PC-9 (cell line): ENCODE measurements at regions not wholly inside any gene's neighbourhood (a gene's known extent, or its start where the extent isn't known, plus 50 kb on each side); places are given as distances from the start of the nearest gene placed in this dataset.

Experiments
- BruUV-seq: library from RNA; stranded (reverse); fragments of 400-500 nt; replicated peaks from 2 replicates; lab custom pipeline; 2021; lab: Mats Ljungman, UMichigan
- CTCF ChIA-PET: fragments of 300-600 bp; sonication (Branson Sonifier 250); formaldehyde crosslinking; loops from one replicate; lab custom pipeline; 2022; ENCODE audit warnings: antibody characterized with exemption; lab: Charles Lee
- POLR2A ChIA-PET: fragments of 300-600 bp; sonication (Branson Sonifier 250); formaldehyde crosslinking; loops from one replicate; lab custom pipeline; 2022; ENCODE audit warnings: antibody characterized with exemption; ENCODE audit not compliant: unreplicated experiment; lab: Charles Lee
- DNase-seq, 2 experiments: peaks; one replicate each; pipeline versions ENCODE4 v3.0.0 to v3.0.0-alpha.2; 2015 to 2022; ENCODE audit warnings: mixed read lengths in 1 of 2
- H2AFZ ChIP-seq: fragments of 200-600 bp; sonication (generic); 2 replicates; pipeline ENCODE4 v1.8.1; 2017; ENCODE audit warnings: antibody characterized with exemption
- H3F3A ChIP-seq: fragments of 200-600 bp; sonication (generic); 2 replicates; pipeline ENCODE4 v1.8.1; 2017; ENCODE audit warnings: antibody characterized with exemption, mild to moderate bottlenecking, low read depth; ENCODE audit not compliant: insufficient read depth
- H3K27ac ChIP-seq: fragments of 200-600 bp; sonication (generic); 2 replicates; pipeline ENCODE4 v1.6.1; 2016; ENCODE audit warnings: mixed run types
- H3K27me3 ChIP-seq: fragments of 200-600 bp; sonication (generic); 2 replicates; pipeline ENCODE4 v1.6.1; 2016; ENCODE audit warnings: low read depth, mixed run types; ENCODE audit not compliant: insufficient read depth
- H3K36me3 ChIP-seq: fragments of 200-600 bp; sonication (generic); 2 replicates; pipeline ENCODE4 v1.6.1; 2016; ENCODE audit warnings: low read depth, mixed run types
- H3K4me1 ChIP-seq: fragments of 200-600 bp; sonication (generic); replicated peaks from 2 replicates; pipeline ENCODE4 v1.6.1; 2016; ENCODE audit warnings: mixed run types; ENCODE audit not compliant: insufficient read depth
- H3K4me2 ChIP-seq: fragments of 200-600 bp; sonication (generic); 2 replicates; pipeline ENCODE4 v1.6.1; 2017; ENCODE audit warnings: mixed run types
- H3K4me3 ChIP-seq: fragments of 200-600 bp; sonication (generic); 2 replicates; pipeline ENCODE4 v1.6.1; 2016; ENCODE audit warnings: mixed run types
- H3K79me2 ChIP-seq: fragments of 200-600 bp; sonication (generic); 2 replicates; pipeline ENCODE4 v1.6.1; 2017; ENCODE audit warnings: low read depth, mixed run types
- H3K9me2 ChIP-seq: fragments of 200-600 bp; sonication (generic); 2 replicates; pipeline ENCODE4 v1.8.1; 2017; ENCODE audit warnings: mild to moderate bottlenecking; ENCODE audit not compliant: insufficient read depth
- H3K9me3 ChIP-seq: fragments of 200-600 bp; sonication (generic); 2 replicates; pipeline ENCODE4 v1.8.1; 2016; ENCODE audit warnings: low read depth; ENCODE audit not compliant: insufficient read depth
- H4K20me1 ChIP-seq: fragments of 200-600 bp; sonication (generic); 2 replicates; pipeline ENCODE4 v1.8.1; 2017; ENCODE audit not compliant: insufficient read depth
- EZH2 ChIP-seq: fragments of 200-600 bp; sonication (generic); IDR thresholded peaks from 2 replicates; pipeline ENCODE4 v1.8.0; 2017; ENCODE audit warnings: antibody characterized with exemption, low read depth
- intact Hi-C: fragments of 100-400 bp; cut with micrococcal nuclease; formaldehyde crosslinking; loops from one replicate; pipeline ENCODE4 v1.10.0; 2022; ENCODE audit not compliant: unreplicated experiment
- TF ChIP-seq, protein P1 (sequence below): fragments of 200-600 bp; sonication (generic); conservative IDR thresholded peaks from 2 replicates; pipeline ENCODE4 v1.6.1; 2017; ENCODE audit warnings: mixed run types, antibody characterized with exemption, mild to moderate bottlenecking, moderate library complexity

DNA sequence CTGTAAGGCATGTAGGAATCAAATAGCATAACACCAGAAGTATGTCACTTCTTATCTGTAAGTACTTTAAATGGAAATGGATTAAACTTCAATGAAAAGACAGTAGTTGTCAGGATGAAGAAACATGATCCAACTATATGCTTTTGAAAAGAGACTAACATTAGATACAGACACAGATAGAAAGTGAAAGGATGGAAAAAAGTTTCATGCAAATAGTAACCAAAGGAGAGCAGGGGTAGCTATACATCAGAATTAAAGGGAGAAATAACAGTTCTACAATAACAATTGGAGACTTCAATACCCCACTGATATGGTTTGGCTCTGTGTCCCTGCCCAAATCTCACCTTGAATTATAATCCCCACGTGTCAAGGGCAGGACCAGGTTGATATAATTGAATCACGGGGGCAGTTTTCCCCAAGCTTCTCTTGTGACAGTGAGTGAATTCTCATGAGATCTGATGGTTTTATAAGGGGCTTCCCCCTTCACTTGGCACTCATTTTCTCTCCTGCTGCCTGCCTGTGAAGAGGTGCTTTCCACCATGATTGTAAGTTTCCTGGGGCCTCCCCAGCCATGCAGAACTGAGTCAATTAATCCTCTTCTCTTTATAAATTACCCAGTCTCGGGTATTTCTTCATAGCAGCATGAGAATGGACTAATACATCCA lies 205.4 kb upstream of the CDH2 start:
- no peak overlapping the region for H3K4me3 ChIP-seq
- TF ChIP-seq, protein P1, sequence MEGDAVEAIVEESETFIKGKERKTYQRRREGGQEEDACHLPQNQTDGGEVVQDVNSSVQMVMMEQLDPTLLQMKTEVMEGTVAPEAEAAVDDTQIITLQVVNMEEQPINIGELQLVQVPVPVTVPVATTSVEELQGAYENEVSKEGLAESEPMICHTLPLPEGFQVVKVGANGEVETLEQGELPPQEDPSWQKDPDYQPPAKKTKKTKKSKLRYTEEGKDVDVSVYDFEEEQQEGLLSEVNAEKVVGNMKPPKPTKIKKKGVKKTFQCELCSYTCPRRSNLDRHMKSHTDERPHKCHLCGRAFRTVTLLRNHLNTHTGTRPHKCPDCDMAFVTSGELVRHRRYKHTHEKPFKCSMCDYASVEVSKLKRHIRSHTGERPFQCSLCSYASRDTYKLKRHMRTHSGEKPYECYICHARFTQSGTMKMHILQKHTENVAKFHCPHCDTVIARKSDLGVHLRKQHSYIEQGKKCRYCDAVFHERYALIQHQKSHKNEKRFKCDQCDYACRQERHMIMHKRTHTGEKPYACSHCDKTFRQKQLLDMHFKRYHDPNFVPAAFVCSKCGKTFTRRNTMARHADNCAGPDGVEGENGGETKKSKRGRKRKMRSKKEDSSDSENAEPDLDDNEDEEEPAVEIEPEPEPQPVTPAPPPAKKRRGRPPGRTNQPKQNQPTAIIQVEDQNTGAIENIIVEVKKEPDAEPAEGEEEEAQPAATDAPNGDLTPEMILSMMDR, result no peak
- TF ChIP-seq EZH2, result no peak
- no peaks in the 10 kb centered on the region for H3K79me2 ChIP-seq
- no peaks in the 10 kb centered on the region for H3K9me2 ChIP-seq
- H3F3A ChIP-seq, result no peaks in the 10 kb centered on the region
- H3K9me3 ChIP-seq, result no peaks in the 10 kb centered on the region
- CTCF ChIA-PET, result no interaction called here
- BruUV-seq, result no TSS peak
- H3K4me1 ChIP-seq, result no peaks in the 10 kb centered on the region
- intact Hi-C loops, result no loop called here
- H3K27ac ChIP-seq, result no peak overlapping the region
- no peaks in the 10 kb centered on the region for H3K36me3 ChIP-seq
- H3K4me2 ChIP-seq, result no peak overlapping the region
- H3K27me3 ChIP-seq, result no peaks in the 10 kb centered on the region
- H4K20me1 ChIP-seq, result no peaks in the 10 kb centered on the region
- POLR2A ChIA-PET, result interaction anchor here (0.6 kb wide), 1 partner anchor 76 kb away, joined by 12 read pairs; no protein-coding TSS in a partner anchor
- no peak for DNase-seq
- no peak overlapping the region for H2AFZ ChIP-seq

DNA sequence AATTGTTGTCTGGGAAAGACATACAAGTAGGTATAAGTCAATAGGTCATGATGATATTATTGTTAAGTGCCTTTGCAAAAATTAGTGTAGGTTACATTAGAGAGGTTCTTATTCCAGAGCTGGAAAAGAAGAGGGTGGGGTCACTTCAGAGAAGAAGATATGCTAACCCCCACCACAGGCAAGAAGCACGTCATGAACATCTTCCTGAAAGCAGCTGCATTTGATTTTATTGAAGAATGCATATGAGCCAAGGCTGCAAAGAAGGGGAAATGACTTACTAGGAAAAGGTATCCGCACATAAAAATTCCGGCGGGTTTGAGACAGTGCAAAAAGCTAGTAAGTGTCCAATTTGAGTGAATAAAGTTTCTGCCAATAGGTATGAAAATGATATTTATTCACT lies 195.3 kb upstream of the CDH2 start:
- H3K79me2 ChIP-seq, result no peaks in the 10 kb centered on the region
- POLR2A ChIA-PET, result no interaction called here

DNA sequence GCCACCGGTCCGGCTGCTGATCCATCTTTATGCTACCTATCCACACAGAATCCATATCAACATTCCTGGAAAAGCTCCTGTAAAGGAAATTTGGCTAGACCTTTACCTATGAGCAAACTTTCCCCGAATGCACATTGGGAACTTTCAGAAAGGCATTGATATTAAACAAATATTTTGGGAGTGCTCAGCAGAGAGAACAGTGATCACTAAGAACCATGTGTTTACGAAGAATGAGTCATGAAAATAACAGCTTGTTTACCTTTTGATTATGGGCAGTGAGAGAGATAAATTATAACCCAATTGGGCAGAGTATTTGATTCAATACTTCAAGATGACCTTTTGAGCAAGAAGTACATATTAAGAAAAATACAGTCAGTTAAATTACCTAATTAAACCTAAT lies 189.7 kb upstream of the CDH2 start:
- H3K27me3 ChIP-seq, result no peaks in the 10 kb centered on the region
- H3K79me2 ChIP-seq, result no peaks in the 10 kb centered on the region
- H4K20me1 ChIP-seq, result no peaks in the 10 kb centered on the region
- ChIA-PET CTCF (no interaction called here), POLR2A (no interaction called here)
- no peak overlapping the region for H3K4me3 ChIP-seq
- TF ChIP-seq, protein P1, result no peak
- TF ChIP-seq EZH2, result no peak
- no peak for DNase-seq
- no peaks in the 10 kb centered on the region for H3F3A ChIP-seq
- H3K4me1 ChIP-seq, result no peaks in the 10 kb centered on the region
- no peaks in the 10 kb centered on the region for H3K9me3 ChIP-seq
- H3K9me2 ChIP-seq, result no peaks in the 10 kb centered on the region
- intact Hi-C loops, result loop anchor here (10.0 kb wide), 1 partner anchor 962 kb away; no protein-coding TSS in a partner anchor
- no peak overlapping the region for H3K27ac ChIP-seq
- H3K4me2 ChIP-seq, result no peak overlapping the region
- no peaks in the 10 kb centered on the region for H3K36me3 ChIP-seq
- H2AFZ ChIP-seq, result no peak overlapping the region
- no TSS peak for BruUV-seq

More for the DNA sequence above, 195.3 kb upstream of the CDH2 start:
- Histone ChIP-seq H4K20me1 (no peaks in the 10 kb centered on the region), H3K9me2 (no peaks in the 10 kb centered on the region), H3K4me2 (no peak overlapping the region), H3K4me1 (no peaks in the 10 kb centered on the region), H3F3A (no peaks in the 10 kb centered on the region), H3K9me3 (no peaks in the 10 kb centered on the region), H3K36me3 (no peaks in the 10 kb centered on the region), H3K27me3 (no peaks in the 10 kb centered on the region), H3K4me3 (no peak overlapping the region), H2AFZ (no peak overlapping the region), H3K27ac (no peak overlapping the region)
- BruUV-seq, result no TSS peak
- no peak for DNase-seq
- TF ChIP-seq, protein P1, result no peak
- no peak for TF ChIP-seq EZH2
- CTCF ChIA-PET, result no interaction called here
- intact Hi-C loops, result no loop called here
